Mesenchymal stem cell (in vitro differentiated cells and primary cell): ENCODE measurements at regions not wholly inside any gene's neighbourhood (a gene's known extent, or its start where the extent isn't known, plus 50 kb on each side); places are given as distances from the start of the nearest gene placed in this dataset.

Experiments used
- DNase-seq: peaks from one replicate; pipeline ENCODE4 v3.0.0-alpha.2; 2013
- H2AFZ ChIP-seq: one replicate; pipeline ENCODE4 v1.6.1; 2013; ENCODE audit warnings: low read depth, mild to moderate bottlenecking, control low read depth, inconsistent platforms, low read length, moderate library complexity
- H2AK5ac ChIP-seq: 2 replicates; pipeline ENCODE4 v1.6.1; 2013; ENCODE audit warnings: low read length, moderate library complexity, mild to moderate bottlenecking, inconsistent platforms; ENCODE audit not compliant: severe bottlenecking
- H2BK120ac ChIP-seq: one replicate; pipeline ENCODE4 v1.6.1; 2013; ENCODE audit warnings: low read depth, mild to moderate bottlenecking, inconsistent platforms, low read length, moderate library complexity
- H2BK12ac ChIP-seq, 2 experiments: one replicate each; pipeline ENCODE4 v1.6.1; 2013; ENCODE audit warnings: inconsistent platforms in 2 of 2, low read length in 2 of 2, mild to moderate bottlenecking in 2 of 2, moderate library complexity in 2 of 2, control low read depth in 1 of 2
- H2BK15ac ChIP-seq: one replicate; pipeline ENCODE4 v1.6.1; 2013; ENCODE audit warnings: mild to moderate bottlenecking, low read depth, inconsistent platforms; ENCODE audit not compliant: poor library complexity, severe bottlenecking
- H2BK5ac ChIP-seq: 2 replicates; pipeline ENCODE4 v1.6.1; 2013; ENCODE audit warnings: low read depth, mild to moderate bottlenecking, low read length, control low read depth, inconsistent platforms; ENCODE audit not compliant: poor library complexity, severe bottlenecking
- H3K14ac ChIP-seq, 2 experiments: one replicate each; pipeline ENCODE4 v1.6.1; 2013; ENCODE audit warnings: inconsistent platforms in 2 of 2, low read length in 2 of 2, control low read depth in 1 of 2, mild to moderate bottlenecking in 1 of 2, moderate library complexity in 1 of 2
- H3K18ac ChIP-seq, 2 experiments: one replicate each; pipeline ENCODE4 v1.6.1; 2013; ENCODE audit warnings: inconsistent platforms in 2 of 2, low read length in 2 of 2, control low read depth in 1 of 2, low read depth in 1 of 2, mild to moderate bottlenecking in 1 of 2
- H3K23ac ChIP-seq, 2 experiments: one replicate each; pipeline ENCODE4 v1.6.1; 2013; ENCODE audit warnings: inconsistent platforms in 2 of 2, low read length in 2 of 2, mild to moderate bottlenecking in 2 of 2, moderate library complexity in 2 of 2, control low read depth in 1 of 2
- H3K27ac ChIP-seq: 2 replicates; pipeline ENCODE4 v1.5.1; 2013; ENCODE audit warnings: mild to moderate bottlenecking, moderate library complexity, low read length, control low read depth, inconsistent platforms; ENCODE audit not compliant: poor library complexity, severe bottlenecking
- H3K27me3 ChIP-seq, 2 experiments: 2 replicates each; pipeline versions ENCODE4 v1.6.1 to v1.7.0; 2013; ENCODE audit warnings: low read length in 2 of 2, mild to moderate bottlenecking in 2 of 2, moderate library complexity in 2 of 2, control low read depth in 1 of 2, inconsistent platforms in 1 of 2; ENCODE audit not compliant: control insufficient read depth in 1 of 2, insufficient read depth in 1 of 2
- H3K36me3 ChIP-seq, 2 experiments: 2 replicates each; pipeline versions ENCODE4 v1.6.1 to v1.7.0; 2013; ENCODE audit warnings: low read length in 2 of 2, control low read depth in 1 of 2, inconsistent platforms in 1 of 2, low read depth in 1 of 2, mild to moderate bottlenecking in 1 of 2; ENCODE audit not compliant: insufficient read depth in 2 of 2, control insufficient read depth in 1 of 2
- H3K4ac ChIP-seq, 2 experiments: one replicate each; pipeline ENCODE4 v1.6.1; 2013; ENCODE audit warnings: inconsistent platforms in 2 of 2, low read length in 2 of 2, mild to moderate bottlenecking in 2 of 2, moderate library complexity in 2 of 2, control low read depth in 1 of 2, low read depth in 1 of 2
- H3K4me1 ChIP-seq: 2 replicates; pipeline ENCODE4 v1.6.1; 2013; ENCODE audit warnings: low read depth, low read length, control low read depth; ENCODE audit not compliant: control insufficient read depth, insufficient read depth
- H3K4me2 ChIP-seq: 2 replicates; pipeline ENCODE4 v1.6.1; 2013; ENCODE audit warnings: low read length, mild to moderate bottlenecking, inconsistent platforms; ENCODE audit not compliant: poor library complexity, severe bottlenecking
- H3K4me3 ChIP-seq, 2 experiments: 2 replicates each; pipeline versions ENCODE4 v1.5.1 to v1.7.0; 2013; ENCODE audit warnings: low read length in 2 of 2, mild to moderate bottlenecking in 2 of 2, control low read depth in 1 of 2, low read depth in 1 of 2; ENCODE audit not compliant: insufficient read depth in 1 of 2
- H3K79me1 ChIP-seq: replicated peaks from 2 replicates; pipeline ENCODE4 v1.6.1; 2013; ENCODE audit warnings: mild to moderate bottlenecking, control low read depth, low read length, inconsistent platforms; ENCODE audit not compliant: poor library complexity, severe bottlenecking
- H3K9ac ChIP-seq: 2 replicates; pipeline ENCODE4 v1.7.0; 2013; ENCODE audit warnings: mild to moderate bottlenecking, low read length, moderate library complexity
- H3K9me3 ChIP-seq: 2 replicates; pipeline ENCODE4 v1.7.0; 2013; ENCODE audit warnings: mild to moderate bottlenecking, low read length; ENCODE audit not compliant: control insufficient read depth
- H4K8ac ChIP-seq: one replicate; pipeline ENCODE4 v1.6.1; 2013; ENCODE audit warnings: inconsistent platforms, mild to moderate bottlenecking, low read length, moderate library complexity
- H4K91ac ChIP-seq: one replicate; pipeline ENCODE4 v1.6.1; 2013; ENCODE audit warnings: mild to moderate bottlenecking, low read length, inconsistent platforms
- WGBS: methylation state at CpG from one replicate; pipeline ENCODE4 v1.1.7; 2013; ENCODE audit warnings: mixed read lengths; 5-methylcytosine and 5-hydroxymethylcytosine counted together

DNA sequence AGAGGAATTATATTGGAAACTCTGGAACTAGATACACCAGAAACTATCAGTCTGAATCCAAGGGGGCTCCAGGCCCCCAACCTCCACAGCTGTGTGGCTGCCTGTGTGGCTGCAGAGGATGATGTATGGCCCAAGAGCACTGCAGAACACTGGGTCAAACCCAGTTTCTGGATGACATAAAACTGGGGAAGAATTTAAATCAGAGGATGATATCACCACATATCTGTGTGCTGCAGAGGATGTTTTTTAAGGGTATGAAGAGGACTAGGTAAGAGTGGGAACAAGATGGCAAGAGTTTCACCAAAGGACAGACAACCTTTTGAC lies 226.4 kb downstream of the SUCLA2 start:
- no peak overlapping the region for H2BK15ac ChIP-seq
- H3K27me3 ChIP-seq = peaks cover 0 to 5% of the 10 kb centered on the region in 2 experiments
- H4K8ac ChIP-seq = no peak overlapping the region
- H3K36me3 ChIP-seq = no peaks in the 10 kb centered on the region
- no peak overlapping the region for H3K27ac ChIP-seq
- no peak overlapping the region for H2AFZ ChIP-seq
- H3K14ac ChIP-seq = no peak overlapping the region
- H3K9ac ChIP-seq = no peak overlapping the region
- no peaks in the 10 kb centered on the region for H3K79me1 ChIP-seq
- DNase-seq = no peak
- H3K4me3 ChIP-seq = no peak overlapping the region
- no peaks in the 10 kb centered on the region for H3K9me3 ChIP-seq
- no peak overlapping the region for H2BK5ac ChIP-seq
- H2BK12ac ChIP-seq = peak overlapping the region in 1 of 2 experiments; percentile 54
- no peak overlapping the region for H4K91ac ChIP-seq
- H3K4ac ChIP-seq = no peak overlapping the region
- H3K18ac ChIP-seq = peak overlapping the region in 1 of 2 experiments; percentile 7
- H2BK120ac ChIP-seq = no peak overlapping the region
- H3K4me2 ChIP-seq = no peak overlapping the region
- H3K23ac ChIP-seq = no peak overlapping the region
- no peak overlapping the region for H2AK5ac ChIP-seq
- H3K4me1 ChIP-seq = no peaks in the 10 kb centered on the region

DNA sequence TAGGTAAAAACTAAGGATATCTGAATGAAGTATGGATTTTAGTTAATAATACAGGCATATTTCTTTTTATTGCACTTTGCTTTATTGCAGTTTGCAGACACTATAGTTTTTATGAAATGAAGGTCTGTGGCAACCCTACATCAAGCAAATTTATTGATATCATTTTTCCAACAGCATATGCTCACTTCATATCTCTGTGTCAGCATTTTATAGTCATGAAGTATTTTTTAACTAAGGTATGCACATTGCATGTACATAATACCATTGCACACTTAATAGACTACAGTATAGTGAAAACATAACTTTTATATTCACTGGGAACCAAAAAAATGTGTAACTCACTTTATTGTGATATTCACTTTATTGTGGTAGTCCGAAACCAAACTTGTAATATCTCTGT lies 236.3 kb downstream of the SUCLA2 start:
- H3K4me1 ChIP-seq = no peaks in the 10 kb centered on the region
- H3K79me1 ChIP-seq = no peaks in the 10 kb centered on the region
- H3K4me3 ChIP-seq = no peak overlapping the region
- no CpG with 5 or more reads among the region's 1 CpG for WGBS
- no peak overlapping the region for H3K9ac ChIP-seq
- no peak for DNase-seq
- H3K36me3 ChIP-seq = no peaks in the 10 kb centered on the region
- H3K9me3 ChIP-seq = peaks cover 11% of the 10 kb centered on the region
- no peak overlapping the region for H2BK120ac ChIP-seq
- H4K91ac ChIP-seq = no peak overlapping the region
- H3K27ac ChIP-seq = no peak overlapping the region
- no peak overlapping the region for H3K23ac ChIP-seq
- H3K14ac ChIP-seq = no peak overlapping the region
- no peak overlapping the region for H2BK5ac ChIP-seq
- H2BK15ac ChIP-seq = no peak overlapping the region
- no peak overlapping the region for H2BK12ac ChIP-seq
- no peak overlapping the region for H3K4me2 ChIP-seq
- no peaks in the 10 kb centered on the region for H3K27me3 ChIP-seq
- H2AFZ ChIP-seq = no peak overlapping the region
- no peak overlapping the region for H2AK5ac ChIP-seq
- H4K8ac ChIP-seq = no peak overlapping the region
- H3K18ac ChIP-seq = no peak overlapping the region
- no peak overlapping the region for H3K4ac ChIP-seq

DNA sequence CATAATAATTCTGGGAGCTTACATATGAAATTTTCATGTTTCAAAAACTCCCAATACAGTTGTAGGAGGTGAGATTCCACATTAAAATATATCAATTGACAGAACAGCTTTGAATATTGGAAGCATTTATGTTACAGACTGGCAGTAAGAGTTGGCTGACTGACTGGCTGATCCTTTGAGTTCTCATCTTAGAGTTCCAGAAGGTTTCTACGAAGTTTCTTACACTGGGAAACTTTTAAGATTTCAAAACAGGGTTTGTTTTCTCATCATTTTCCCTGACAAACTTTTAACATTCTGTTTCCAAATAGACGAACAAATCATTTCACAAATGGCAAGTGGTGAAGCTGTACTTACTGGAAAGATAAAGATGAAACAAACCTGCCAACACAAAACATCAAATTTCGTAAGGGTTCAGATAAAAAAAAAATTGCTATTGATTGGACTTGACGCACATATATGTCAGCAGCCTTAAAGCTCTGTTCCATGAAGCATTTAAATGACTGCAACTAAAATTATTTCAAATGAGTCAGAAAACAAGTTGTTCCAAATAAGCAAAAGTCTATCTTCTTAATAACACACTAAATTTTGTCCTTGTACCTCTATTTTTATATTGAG lies 243.5 kb downstream of the SUCLA2 start:
- no peak overlapping the region for H3K4me2 ChIP-seq
- H3K9ac ChIP-seq = no peak overlapping the region
- H2BK120ac ChIP-seq = no peak overlapping the region
- no peak overlapping the region for H3K27ac ChIP-seq
- H3K18ac ChIP-seq = no peak overlapping the region
- no peak overlapping the region for H2AFZ ChIP-seq
- H3K27me3 ChIP-seq = no peaks in the 10 kb centered on the region
- DNase-seq = no peak
- no peak overlapping the region for H2BK15ac ChIP-seq
- H4K91ac ChIP-seq = no peak overlapping the region
- WGBS = 91% methylated on average over 4 of the region's 4 CpGs
- H2AK5ac ChIP-seq = no peak overlapping the region
- H3K23ac ChIP-seq = no peak overlapping the region
- H3K4me3 ChIP-seq = no peak overlapping the region
- H2BK5ac ChIP-seq = no peak overlapping the region
- no peak overlapping the region for H3K4ac ChIP-seq
- H3K79me1 ChIP-seq = no peaks in the 10 kb centered on the region
- H2BK12ac ChIP-seq = no peak overlapping the region
- no peak overlapping the region for H3K14ac ChIP-seq
- H3K4me1 ChIP-seq = no peaks in the 10 kb centered on the region
- no peaks in the 10 kb centered on the region for H3K36me3 ChIP-seq
- no peak overlapping the region for H4K8ac ChIP-seq
- no peaks in the 10 kb centered on the region for H3K9me3 ChIP-seq

DNA sequence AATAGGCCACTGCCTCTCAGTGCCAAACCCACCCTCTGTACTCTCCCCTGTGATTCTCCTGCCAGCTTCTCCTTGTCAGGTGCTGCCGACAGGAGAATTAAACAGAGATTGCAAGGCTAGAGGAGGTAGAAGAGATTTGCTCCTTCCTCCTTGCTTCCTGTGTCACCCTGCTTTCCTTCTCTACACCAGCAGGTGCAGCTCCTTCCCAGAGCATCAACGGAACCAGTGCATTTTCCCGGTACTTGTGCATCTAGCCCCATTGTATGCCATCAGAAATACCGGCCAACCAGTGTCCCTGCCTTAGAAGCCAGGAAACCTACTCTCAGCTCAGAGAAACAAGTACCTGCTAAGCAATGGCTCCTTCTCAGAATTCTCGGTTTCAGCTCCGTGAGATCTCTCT lies 253.2 kb downstream of the SUCLA2 start:
- Histone ChIP-seq H3K9me3 (no peaks in the 10 kb centered on the region), H3K4me2 (no peak overlapping the region), H4K8ac (no peak overlapping the region), H2BK5ac (no peak overlapping the region), H2AK5ac (no peak overlapping the region), H3K9ac (no peak overlapping the region), H3K27ac (no peak overlapping the region), H3K4me3 (no peak overlapping the region), H2BK15ac (no peak overlapping the region), H2BK120ac (no peak overlapping the region), H3K36me3 (no peaks in the 10 kb centered on the region), H3K4me1 (peaks cover 1% of the 10 kb centered on the region), H4K91ac (no peak overlapping the region), H3K18ac (no peak overlapping the region), H3K4ac (no peak overlapping the region), H2BK12ac (no peak overlapping the region), H3K79me1 (no peaks in the 10 kb centered on the region), H3K27me3 (peaks cover 6 to 24% of the 10 kb centered on the region in 2 experiments), H2AFZ (no peak overlapping the region), H3K23ac (no peak overlapping the region), H3K14ac (no peak overlapping the region)
- no peak for DNase-seq
- 89% methylated on average over 5 of the region's 6 CpGs for WGBS
